Right lobe of liver (tissue), 6 donors: ENCODE measurements at regions not wholly inside any gene's neighbourhood (a gene's known extent, or its start where the extent isn't known, plus 50 kb on each side); places are given as distances from the start of the nearest gene placed in this dataset.

Experiments
- ATAC-seq, 4 donors: fragments of 200-7000 bp; cut with Tn5 transposase; one replicate each; pipeline ENCODE4 v1.9.1; 2020; ENCODE audit warnings: mild to moderate bottlenecking in 4 of 4, moderate library complexity in 4 of 4
- DNase-seq, 3 donors: peaks; one replicate each; pipeline ENCODE4 v3.0.0-alpha.2; 2020
- H3K27ac ChIP-seq, 3 donors: fragments of 200-600 bp; one replicate each; pipeline ENCODE4 v1.8.0; 2022
- H3K27me3 ChIP-seq, 2 donors: fragments of 200-600 bp; one replicate each; pipeline ENCODE4 v1.8.0; 2022
- H3K36me3 ChIP-seq, 4 donors: fragments of 200-600 bp; sonication (generic) in 1 of 4; one replicate each; pipeline versions ENCODE4 v1.5.1 to v1.8.0; 2017 to 2022; ENCODE audit warnings: control low read depth in 1 of 4
- H3K4me1 ChIP-seq, 4 donors: fragments of 200-600 bp; sonication (generic) in 1 of 4; one replicate each; pipeline versions ENCODE4 v1.5.1 to v1.8.0; 2017 to 2022; ENCODE audit warnings: control low read depth in 1 of 4
- H3K4me3 ChIP-seq, 3 donors: fragments of 200-600 bp; one replicate each; pipeline ENCODE4 v1.8.0; 2022
- H3K9me3 ChIP-seq, 4 donors: fragments of 200-600 bp; sonication (generic) in 1 of 4; one replicate each; pipeline versions ENCODE4 v1.5.1 to v1.8.0; 2017 to 2022; ENCODE audit warnings: control low read depth in 1 of 4
- CTCF ChIP-seq, 4 donors: fragments of 200-600 bp in 3 of 4; fragments of 450-650 bp in 1 of 4; IDR thresholded peaks; one replicate each; pipeline versions ENCODE4 v1.5.1 to v1.8.0; 2016 to 2022; ENCODE audit warnings: antibody characterized with exemption in 4 of 4, mild to moderate bottlenecking in 2 of 4
- POLR2A ChIP-seq: fragments of 450-650 bp; IDR thresholded peaks from one replicate; pipeline ENCODE4 v1.6.1; 2017; ENCODE audit warnings: antibody characterized with exemption, mild to moderate bottlenecking
- WGBS: methylation state at CpG from one replicate; pipeline ENCODE4 v1.1.6; 2018; ENCODE audit warnings: low coverage, low lambda C conversion rate; ENCODE audit not compliant: insufficient coverage; ENCODE audit errors: missing lambda C conversion rate; 5-methylcytosine and 5-hydroxymethylcytosine counted together
- intact Hi-C, 2 donors: fragments of 100-400 bp; cut with DNase I; formaldehyde crosslinking; loops; one replicate each; pipeline versions ENCODE4 v1.11.2 to v1.14.1; 2022
- donor health status: DM: no; HTN: yes; CAD: no.
- donor health status: DM: no; HTN: no; CAD: no.
- donor health status: DM: no; HTN: no; CAD: no.
- donor health status: DM: no; HTN: yes; CAD: no.
- donor health status: DM: no; HTN: yes; CAD: no.

DNA sequence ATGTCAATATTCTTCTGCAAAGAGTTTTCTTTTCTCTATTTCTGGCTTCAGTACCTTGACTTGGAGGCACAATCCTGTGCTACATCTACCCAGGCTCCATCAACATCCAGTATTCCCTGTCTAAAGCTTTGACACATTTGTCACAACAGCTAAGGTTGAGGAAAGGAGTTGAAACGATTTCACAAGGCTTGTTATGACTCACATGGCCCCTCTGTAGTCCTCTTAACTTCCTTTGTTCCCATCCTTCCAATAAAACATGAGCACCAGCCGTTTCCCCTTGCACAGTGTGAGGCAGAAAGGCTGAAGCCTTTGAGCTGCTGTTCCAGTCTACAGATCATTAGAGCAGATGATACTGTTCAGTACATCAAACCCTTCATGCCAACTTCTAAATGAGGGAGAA, 163.0 kb upstream of the TMCO5A start:
- no peak overlapping the region for H3K4me3 ChIP-seq
- H3K27me3 ChIP-seq: no peaks in the 10 kb centered on the region
- H3K4me1 ChIP-seq: peaks cover 0 to 19% (median 7%) of the 10 kb centered on the region in 4 donors
- 56% methylated on average over 2 of the region's 2 CpGs for WGBS
- ATAC-seq (no peak), DNase-seq (no peak)
- intact Hi-C loops: no loop called here
- no peak overlapping the region for H3K27ac ChIP-seq
- no peaks in the 10 kb centered on the region for H3K36me3 ChIP-seq
- TF ChIP-seq POLR2A (no peak), CTCF (IDR thresholded peaks at IDR 0.05) (no peak)
- H3K9me3 ChIP-seq: no peaks in the 10 kb centered on the region

DNA sequence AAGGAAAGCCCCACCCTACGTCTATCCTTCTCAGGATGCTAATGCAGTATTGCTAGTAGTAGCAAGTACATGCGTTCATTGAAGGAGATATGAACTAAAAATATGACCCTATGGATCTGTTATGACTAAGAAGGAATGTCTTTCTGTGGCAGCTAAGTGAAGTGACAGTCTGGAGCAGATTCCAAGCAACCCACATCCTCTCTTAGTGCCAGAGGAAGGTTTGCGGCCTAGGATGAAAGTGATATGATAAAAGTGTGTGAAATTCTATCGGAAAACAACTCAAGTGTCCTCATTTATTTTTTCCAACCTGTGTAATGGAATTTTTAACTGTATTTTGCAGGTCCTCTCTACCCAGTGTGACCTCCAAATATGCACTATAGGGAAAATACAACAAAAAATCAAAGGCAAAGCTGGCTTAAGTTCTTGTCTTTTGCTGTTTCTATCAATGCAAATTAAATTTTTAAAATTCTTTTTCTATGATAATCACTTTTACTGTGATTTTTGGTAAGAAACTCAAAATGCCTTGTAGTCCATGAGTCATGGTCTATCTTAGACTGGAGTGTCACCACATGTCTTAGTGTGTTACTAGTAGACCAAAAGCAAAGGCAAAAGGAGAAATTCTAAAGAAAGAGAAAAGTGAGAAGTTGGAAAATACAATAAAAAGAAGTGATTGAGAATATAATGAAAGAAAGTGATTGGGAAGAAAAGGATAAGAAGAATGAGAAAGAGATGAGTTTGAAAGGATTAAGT, 161.2 kb upstream of the TMCO5A start:
- H3K4me1 ChIP-seq: peaks cover 0 to 34% (median 11%) of the 10 kb centered on the region in 4 donors
- 78% methylated on average over 4 of the region's 4 CpGs for WGBS
- intact Hi-C loops: no loop called here
- H3K36me3 ChIP-seq: no peaks in the 10 kb centered on the region
- ATAC-seq (no peak), DNase-seq (no peak)
- H3K27me3 ChIP-seq: no peaks in the 10 kb centered on the region
- no peaks in the 10 kb centered on the region for H3K9me3 ChIP-seq
- TF ChIP-seq CTCF (IDR thresholded peaks at IDR 0.05) (no peak), POLR2A (no peak)
- no peak overlapping the region for H3K4me3 ChIP-seq
- H3K27ac ChIP-seq: no peak overlapping the region

- DNase-seq (no peak), ATAC-seq (peak; percentile 40 to 54 (median 48))
- intact Hi-C loops: no loop called here
- H3K4me1 ChIP-seq: peaks cover 0 to 45% (median 15%) of the 10 kb centered on the region in 4 donors
- no peak overlapping the region for H3K27ac ChIP-seq
- WGBS: 35% methylated on average over 2 of the region's 2 CpGs
- no peak overlapping the region for H3K4me3 ChIP-seq
- TF ChIP-seq CTCF (IDR thresholded peaks at IDR 0.05) (no peak), POLR2A (no peak)
- H3K9me3 ChIP-seq: no peaks in the 10 kb centered on the region
- no peaks in the 10 kb centered on the region for H3K36me3 ChIP-seq
- no peaks in the 10 kb centered on the region for H3K27me3 ChIP-seq
Measured at GRCh38 chr15:37774961-37775360, 159.5 kb upstream of the TMCO5A start.

- Histone ChIP-seq H3K4me1 (peaks cover 0 to 58% (median 17%) of the 10 kb centered on the region in 4 donors), H3K27ac (peak overlapping the region; percentile 28 to 71 (median 54)), H3K27me3 (no peaks in the 10 kb centered on the region), H3K4me3 (no peak overlapping the region), H3K9me3 (no peaks in the 10 kb centered on the region), H3K36me3 (no peaks in the 10 kb centered on the region)
- DNase-seq: peak in 1 of 3 donors; percentile 76
- peak; percentile 83 to 97 (median 92) for ATAC-seq
- intact Hi-C loops: no loop called here
- TF ChIP-seq POLR2A: no peak
- no peak for TF ChIP-seq CTCF (IDR thresholded peaks at IDR 0.05)
- 33% methylated on average over 3 of the region's 3 CpGs for WGBS
Measured at GRCh38 chr15:37777006-37777405, 157.4 kb upstream of the TMCO5A start.
